ENCODE measurements at regions not wholly inside any gene's neighbourhood (a gene's known extent, or its start where the extent isn't known, plus 50 kb on each side); places are given as distances from the start of the nearest gene placed in this dataset.
"Not testable (repeated sequence)": the region's sequence is repeated elsewhere in the genome, so short reads cannot be mapped to it uniquely, and the experiment has no call there.

DNA sequence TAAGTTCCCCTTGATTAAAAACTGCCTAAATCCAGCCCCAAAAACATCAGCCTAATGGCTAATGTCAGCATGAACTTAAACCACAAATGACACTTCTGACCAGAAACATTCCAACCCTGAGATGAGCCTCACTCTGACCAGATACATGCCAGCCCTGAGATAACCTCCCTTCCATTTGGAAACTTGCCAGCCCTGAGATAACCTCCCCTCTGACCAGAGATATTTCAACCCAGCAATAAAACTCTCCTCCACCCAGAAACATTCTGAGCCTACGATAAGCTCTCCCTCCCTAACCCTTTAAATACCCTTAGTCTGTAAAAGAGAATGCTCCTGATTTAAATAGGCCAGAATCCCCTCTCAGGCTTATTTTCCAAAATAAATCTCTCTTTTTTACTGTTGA, 1035.7 kb upstream of the NUDT12 start:
- no peak for DNase-seq

DNA sequence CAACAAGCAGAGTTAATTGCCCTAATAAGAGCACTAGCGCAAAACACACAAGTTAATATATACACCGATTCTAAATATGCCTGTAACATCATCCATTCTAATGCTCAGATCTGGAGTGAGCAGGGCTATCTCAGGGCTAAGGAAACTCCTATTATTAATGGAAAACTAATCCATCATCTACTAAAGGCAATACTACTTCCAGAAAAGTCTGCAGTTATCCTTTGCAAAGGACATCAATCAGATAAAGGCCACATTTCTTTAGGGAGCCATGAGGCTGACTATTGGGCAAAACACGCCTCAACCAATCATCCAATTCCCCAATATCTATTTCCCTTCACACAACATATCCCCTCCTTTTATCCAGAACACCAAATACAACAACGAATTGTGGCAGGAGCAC, 1032.3 kb upstream of the NUDT12 start:
- no peak for DNase-seq

GRCh38 chr5:104576677-104577076, 1014.1 kb upstream of the NUDT12 start:
- DNase-seq = no peak

GRCh38 chr5:104573949-104574709, 1011.5 kb upstream of the NUDT12 start:
- no peak for DNase-seq

- DNase-seq = no peak
These were observed 1007.0 kb upstream of the NUDT12 start for GRCh38 chr5:104569621-104570020.

GRCh38 chr5:104564530-104564929, 1001.9 kb upstream of the NUDT12 start:
- no peak for DNase-seq

DNA sequence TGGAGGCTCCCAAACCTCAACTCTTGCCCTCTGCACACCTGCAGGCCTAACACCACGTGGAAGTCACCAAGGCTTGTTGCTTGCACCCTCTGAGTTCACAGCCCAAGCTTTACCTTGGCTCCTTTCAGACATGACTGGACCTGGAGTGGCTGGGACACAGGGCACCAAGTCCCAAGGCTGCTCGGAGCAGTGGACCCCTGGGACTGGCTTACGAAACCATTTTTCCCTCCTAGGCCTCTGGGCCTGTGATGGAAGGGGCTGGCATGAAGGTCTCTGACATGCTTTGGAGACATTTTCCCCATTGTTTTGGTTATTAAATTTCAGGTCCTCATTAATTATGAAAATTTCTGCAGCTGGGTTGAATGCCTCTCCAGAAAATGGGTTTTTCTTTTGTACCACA, 994.4 kb upstream of the NUDT12 start:
- DNase-seq = no peak

GRCh38 chr5:104551628-104552027, 989.0 kb upstream of the NUDT12 start:
- no peak for DNase-seq

- DNase-seq = not testable (repeated sequence)
These were observed 984.3 kb upstream of the NUDT12 start for GRCh38 chr5:104546871-104547270.

DNA sequence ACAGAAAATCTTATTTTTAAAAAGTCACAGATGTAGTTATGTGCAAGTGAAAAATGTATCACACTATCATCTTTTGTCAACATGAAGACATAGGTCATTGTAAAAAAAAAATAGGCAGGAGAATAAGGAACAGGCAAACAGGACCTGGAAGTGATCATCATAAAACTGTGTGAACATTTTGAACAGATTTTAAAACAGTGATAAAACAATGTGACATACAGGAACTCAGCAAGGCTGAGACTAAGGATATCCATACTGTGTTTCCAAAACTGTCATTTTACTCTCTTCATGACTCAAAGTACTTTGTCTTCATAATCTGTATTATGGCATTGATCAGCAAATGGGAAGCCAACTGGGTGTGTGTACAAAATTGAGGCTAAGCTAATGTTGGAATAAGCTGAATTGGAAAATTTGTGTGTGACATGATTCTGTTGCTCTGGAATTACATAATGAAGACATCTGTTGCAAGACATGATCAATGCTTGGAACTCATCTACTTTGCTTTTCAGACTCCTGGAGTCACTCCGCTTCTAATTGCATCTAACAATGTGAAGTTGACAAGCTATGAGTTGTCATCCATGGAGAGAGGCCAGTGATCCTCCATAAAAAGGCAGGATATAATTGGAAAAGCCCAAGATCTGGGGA, 978.7 kb upstream of the NUDT12 start:
- DNase-seq = no peak

- DNase-seq = no peak
These were observed 977.9 kb upstream of the NUDT12 start for GRCh38 chr5:104540448-104540847.

DNA sequence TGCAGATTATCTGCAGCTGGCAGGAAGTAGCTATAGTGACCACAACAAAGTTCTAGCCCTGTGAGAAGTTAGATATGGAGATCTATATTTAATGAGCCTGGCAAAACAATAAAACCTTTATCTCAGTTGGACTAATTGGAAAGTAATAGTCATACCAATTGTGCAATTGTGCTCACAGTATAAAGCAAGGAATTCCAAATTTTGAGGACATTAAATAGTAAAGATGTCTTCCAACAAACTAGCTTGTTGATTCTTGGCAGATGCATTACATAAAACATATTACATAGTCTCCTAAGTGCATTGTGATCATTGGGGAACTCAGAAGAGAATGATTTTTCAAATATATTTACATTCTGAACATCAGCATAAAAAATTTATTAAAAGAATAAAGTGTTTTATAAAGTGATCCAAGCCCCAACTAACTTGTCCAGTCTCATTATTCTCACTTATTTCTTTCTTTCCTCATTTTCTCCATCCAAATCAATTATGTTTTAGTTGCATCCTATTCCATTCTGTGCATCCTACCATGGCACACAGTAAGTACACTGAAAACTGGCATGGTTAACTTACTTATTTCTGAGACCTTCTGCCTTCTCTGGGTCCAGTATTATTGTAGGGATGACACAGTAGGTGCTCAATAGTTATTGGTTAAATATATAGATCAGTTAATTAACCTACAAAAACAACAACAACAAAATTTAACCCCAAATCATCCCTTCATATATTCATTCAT, 977.2 kb upstream of the NUDT12 start:
- DNase-seq = no peak

DNA sequence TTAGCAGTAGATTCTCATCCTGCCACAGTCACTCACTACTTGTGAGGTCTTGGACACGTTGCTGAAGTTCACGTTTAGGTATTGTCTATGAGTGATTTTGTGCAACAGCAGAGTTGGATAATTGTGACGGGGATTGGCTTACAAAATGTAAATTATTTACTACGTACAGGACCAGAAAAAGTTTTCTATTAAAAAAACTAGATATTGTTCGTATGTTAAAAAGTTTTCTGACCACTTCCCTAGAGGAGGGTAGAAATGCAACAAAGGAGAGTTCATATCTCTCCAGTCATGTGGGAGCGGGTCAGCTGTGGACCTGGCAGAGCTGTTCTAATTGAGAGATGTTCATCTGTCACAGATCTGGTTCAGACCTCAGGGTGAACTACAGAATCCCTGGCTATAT, 976.1 kb upstream of the NUDT12 start:
- DNase-seq = no peak

DNA sequence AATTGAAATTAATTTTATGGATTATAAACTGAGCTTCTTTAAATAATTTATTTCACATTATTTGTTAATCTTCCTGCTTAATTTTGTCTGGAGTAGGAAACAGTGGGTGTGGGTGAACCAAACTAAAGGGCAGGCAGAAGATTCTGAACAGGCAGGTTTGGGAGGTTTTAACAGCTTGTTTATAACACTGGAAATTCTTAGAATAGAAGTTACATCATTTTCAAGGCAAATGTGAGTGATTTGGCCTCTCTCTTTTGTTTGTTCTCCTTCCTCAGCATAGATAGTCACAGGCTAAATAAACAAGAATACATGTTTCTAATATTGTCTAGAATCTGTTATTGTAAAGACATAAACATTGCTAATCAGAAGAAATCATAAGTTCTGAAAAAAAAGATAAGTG, 970.9 kb upstream of the NUDT12 start:
- DNase-seq = no peak

- DNase-seq = no peak
These were observed 964.3 kb upstream of the NUDT12 start for GRCh38 chr5:104526866-104527265.

- no peak for DNase-seq
These were observed 951.1 kb upstream of the NUDT12 start for GRCh38 chr5:104513640-104514072.

GRCh38 chr5:104513121-104513602, 950.6 kb upstream of the NUDT12 start:
- no peak for DNase-seq

- DNase-seq = no peak
These were observed 949.7 kb upstream of the NUDT12 start for GRCh38 chr5:104512063-104512825.

DNA sequence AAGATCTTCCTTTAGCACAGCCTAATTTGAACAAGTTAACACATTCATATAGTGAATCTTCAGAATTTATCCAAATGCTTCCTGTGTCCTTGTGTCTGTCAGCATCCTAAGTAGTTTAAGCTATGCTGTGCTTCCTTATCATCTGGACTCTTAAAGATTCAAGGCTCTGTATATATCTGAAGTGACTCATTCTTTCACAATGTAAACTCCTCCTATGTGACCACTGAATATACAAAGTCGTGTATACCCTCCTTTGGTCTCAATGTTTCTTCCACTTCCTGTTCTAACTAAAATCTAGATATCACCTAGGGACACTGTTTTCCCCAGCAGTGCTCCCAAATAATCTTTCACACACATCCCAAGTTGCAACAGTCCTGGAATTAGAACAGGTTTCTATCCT, 935.7 kb upstream of the NUDT12 start:
- no peak for DNase-seq

DNA sequence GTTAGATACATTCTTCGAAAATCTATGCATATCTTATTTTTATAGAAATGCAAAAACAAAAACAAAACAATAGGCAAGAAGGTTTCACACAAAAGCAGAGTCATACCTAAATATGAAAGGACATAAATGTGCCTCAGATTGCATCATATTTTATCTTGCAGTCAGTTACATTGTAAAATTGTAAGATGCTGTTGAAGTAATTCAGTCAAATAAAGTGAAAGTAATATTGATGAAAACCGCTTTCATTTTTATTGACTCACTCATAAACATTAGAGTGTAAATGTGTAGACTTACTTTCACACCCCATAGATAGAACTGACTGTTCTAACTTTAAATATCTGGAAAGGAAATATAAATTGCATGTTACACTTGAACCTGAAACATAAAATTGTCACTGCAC, 931.5 kb upstream of the NUDT12 start:
- no peak for DNase-seq

DNA sequence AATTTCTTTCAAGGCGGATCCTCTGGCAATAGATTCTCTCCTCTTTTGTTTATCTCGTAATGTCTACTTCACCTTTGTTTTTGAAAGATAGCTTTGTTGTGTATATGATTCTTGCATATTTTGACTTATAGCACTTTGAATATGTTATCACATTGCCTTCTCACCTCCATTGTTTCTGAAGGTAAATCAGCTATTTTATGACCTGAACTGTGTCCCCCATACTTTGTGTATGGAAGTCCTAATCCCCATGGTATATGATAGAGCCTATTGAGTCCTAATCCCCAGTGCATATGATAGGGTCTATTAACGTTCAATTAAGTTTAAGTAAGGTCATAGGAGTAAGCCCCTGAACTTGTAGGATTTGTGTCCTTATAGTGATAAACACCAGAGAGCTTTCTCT, 910.2 kb upstream of the NUDT12 start:
- no peak for DNase-seq

GRCh38 chr5:104456122-104456521, 893.5 kb upstream of the NUDT12 start:
- no peak for DNase-seq

DNA sequence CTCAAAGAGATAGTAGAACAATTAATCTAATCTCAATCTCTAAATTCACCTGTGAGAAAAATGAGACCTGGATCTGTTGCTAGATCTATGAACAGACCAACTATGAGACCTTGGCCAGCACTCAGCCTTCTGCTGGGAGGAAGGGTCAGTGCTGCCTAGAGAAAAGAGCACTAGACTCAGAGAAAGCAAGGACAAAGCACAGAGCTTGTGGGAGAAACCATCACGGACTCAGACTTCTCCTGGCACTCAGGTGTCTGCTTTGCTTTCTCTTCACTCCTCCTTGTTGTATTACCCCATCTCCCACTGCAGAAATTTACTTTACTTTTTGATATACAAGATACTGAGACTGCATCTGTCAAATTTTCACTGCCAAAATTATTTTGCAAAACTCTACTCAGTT, 890.0 kb upstream of the NUDT12 start:
- no peak for DNase-seq

All from GDM1 (cell line).